ENCODE measurements at regions not wholly inside any gene's neighbourhood (a gene's known extent, or its start where the extent isn't known, plus 50 kb on each side); places are given as distances from the start of the nearest gene placed in this dataset.
"Not testable (repeated sequence)": the region's sequence is repeated elsewhere in the genome, so short reads cannot be mapped to it uniquely, and the experiment has no call there.

DNA sequence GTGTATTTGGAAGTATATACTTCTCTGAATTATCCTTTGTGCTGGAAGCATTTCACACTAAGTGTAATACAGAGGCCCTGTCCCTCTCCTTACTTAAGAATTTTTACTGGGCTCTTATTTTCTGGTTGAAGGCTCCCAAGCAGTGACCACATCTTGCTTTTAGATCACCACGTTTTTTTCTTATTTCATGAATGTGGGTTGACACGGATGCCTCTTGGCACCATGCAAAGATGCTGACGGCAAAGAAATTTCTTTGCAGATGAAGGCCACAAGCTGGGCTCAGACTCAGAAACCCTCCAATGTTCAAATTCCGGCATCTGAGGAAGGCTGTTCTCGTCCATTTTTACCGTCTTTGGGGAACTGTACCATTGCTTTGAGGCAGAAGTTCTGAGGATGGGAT is 168.5 kb downstream of the HMHB1 start:
- Histone ChIP-seq H3K4me1 (ENCODE audit: insufficient read depth, low read length) (peaks cover 7% of the 10 kb centered on the region), H3K79me2 (ENCODE audit: insufficient read depth, low read length) (no peaks in the 10 kb centered on the region), H2AFZ (ENCODE audit: low read depth, low read length) (no peak overlapping the region), H3K27ac (ENCODE audit: low read depth, low read length) (no peak overlapping the region), H3K36me3 (ENCODE audit: insufficient read depth, low read length) (no peaks in the 10 kb centered on the region), H3K4me2 (ENCODE audit: low read length) (no peak overlapping the region), H3K27me3 (ENCODE audit: insufficient read depth, low read length) (no peaks in the 10 kb centered on the region), H3K9ac (ENCODE audit: low read length) (no peak overlapping the region), H4K20me1 (ENCODE audit: insufficient read depth, low read length) (no peaks in the 10 kb centered on the region), H3K4me3 (ENCODE audit: insufficient read depth, low read depth, low read length) (no peak overlapping the region), H3K9me3 (ENCODE audit: insufficient read depth, low read depth, low read length) (no peaks in the 10 kb centered on the region)
- H3K36me3 Mint-ChIP-seq (ENCODE audit: low read depth, unreplicated experiment), result no peaks in the 10 kb centered on the region
- TF ChIP-seq, protein P1, sequence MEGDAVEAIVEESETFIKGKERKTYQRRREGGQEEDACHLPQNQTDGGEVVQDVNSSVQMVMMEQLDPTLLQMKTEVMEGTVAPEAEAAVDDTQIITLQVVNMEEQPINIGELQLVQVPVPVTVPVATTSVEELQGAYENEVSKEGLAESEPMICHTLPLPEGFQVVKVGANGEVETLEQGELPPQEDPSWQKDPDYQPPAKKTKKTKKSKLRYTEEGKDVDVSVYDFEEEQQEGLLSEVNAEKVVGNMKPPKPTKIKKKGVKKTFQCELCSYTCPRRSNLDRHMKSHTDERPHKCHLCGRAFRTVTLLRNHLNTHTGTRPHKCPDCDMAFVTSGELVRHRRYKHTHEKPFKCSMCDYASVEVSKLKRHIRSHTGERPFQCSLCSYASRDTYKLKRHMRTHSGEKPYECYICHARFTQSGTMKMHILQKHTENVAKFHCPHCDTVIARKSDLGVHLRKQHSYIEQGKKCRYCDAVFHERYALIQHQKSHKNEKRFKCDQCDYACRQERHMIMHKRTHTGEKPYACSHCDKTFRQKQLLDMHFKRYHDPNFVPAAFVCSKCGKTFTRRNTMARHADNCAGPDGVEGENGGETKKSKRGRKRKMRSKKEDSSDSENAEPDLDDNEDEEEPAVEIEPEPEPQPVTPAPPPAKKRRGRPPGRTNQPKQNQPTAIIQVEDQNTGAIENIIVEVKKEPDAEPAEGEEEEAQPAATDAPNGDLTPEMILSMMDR (IDR thresholded peaks at IDR 0.05; ENCODE audit: insufficient read depth, low read depth, low read length), result no peak
- FAIRE-seq, result no peak
- H3K27ac Mint-ChIP-seq (ENCODE audit: unreplicated experiment), result no peak overlapping the region
- H3K4me1 Mint-ChIP-seq (ENCODE audit: low read depth, unreplicated experiment), result peaks cover 1% of the 10 kb centered on the region
- DNase-seq (ENCODE audit: low read depth), result no peak
- H3K4me3 Mint-ChIP-seq (ENCODE audit: unreplicated experiment), result no peak overlapping the region
- H3K27me3 Mint-ChIP-seq (ENCODE audit: low read depth, unreplicated experiment), result no peaks in the 10 kb centered on the region
- H3K9me3 Mint-ChIP-seq (ENCODE audit: unreplicated experiment), result peaks cover 2% of the 10 kb centered on the region

DNA sequence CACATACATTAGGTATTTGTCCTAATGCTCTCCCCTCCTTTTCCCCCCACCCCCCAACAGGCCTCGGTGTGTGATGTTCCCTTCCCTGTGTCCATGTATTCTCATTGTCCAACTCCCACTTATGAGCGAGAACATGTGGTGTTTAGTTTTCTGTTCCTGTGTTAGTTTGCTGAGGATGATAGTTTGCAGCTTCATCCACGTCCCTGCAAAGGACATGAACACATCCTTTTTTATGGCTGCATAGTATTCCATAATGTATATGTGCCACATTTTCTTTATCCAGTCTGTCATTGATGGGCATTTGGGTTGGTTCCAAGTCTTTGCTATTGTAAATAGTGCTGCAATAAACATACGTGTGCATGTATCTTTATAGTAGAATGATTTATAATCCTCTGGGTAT is 171.0 kb downstream of the HMHB1 start:
- H3K4me3 ChIP-seq (ENCODE audit: insufficient read depth, low read depth, low read length); H3K4me3 Mint-ChIP-seq (ENCODE audit: unreplicated experiment); H3K79me2 ChIP-seq (ENCODE audit: insufficient read depth, low read length); H3K36me3 ChIP-seq (ENCODE audit: insufficient read depth, low read length); H3K27ac Mint-ChIP-seq (ENCODE audit: unreplicated experiment); H3K27me3 Mint-ChIP-seq (ENCODE audit: low read depth, unreplicated experiment); H3K9ac ChIP-seq (ENCODE audit: low read length); H4K20me1 ChIP-seq (ENCODE audit: insufficient read depth, low read length); H3K27ac ChIP-seq (ENCODE audit: low read depth, low read length); DNase-seq (ENCODE audit: low read depth); H3K9me3 ChIP-seq (ENCODE audit: insufficient read depth, low read depth, low read length); H3K9me3 Mint-ChIP-seq (ENCODE audit: unreplicated experiment); H2AFZ ChIP-seq (ENCODE audit: low read depth, low read length); FAIRE-seq; H3K36me3 Mint-ChIP-seq (ENCODE audit: low read depth, unreplicated experiment); H3K4me2 ChIP-seq (ENCODE audit: low read length); H3K27me3 ChIP-seq (ENCODE audit: insufficient read depth, low read length): not testable (repeated sequence)
- H3K4me1 ChIP-seq (ENCODE audit: insufficient read depth, low read length), result peaks cover 20% of the 10 kb centered on the region
- peaks cover 20% of the 10 kb centered on the region for H3K4me1 Mint-ChIP-seq (ENCODE audit: low read depth, unreplicated experiment)

DNA sequence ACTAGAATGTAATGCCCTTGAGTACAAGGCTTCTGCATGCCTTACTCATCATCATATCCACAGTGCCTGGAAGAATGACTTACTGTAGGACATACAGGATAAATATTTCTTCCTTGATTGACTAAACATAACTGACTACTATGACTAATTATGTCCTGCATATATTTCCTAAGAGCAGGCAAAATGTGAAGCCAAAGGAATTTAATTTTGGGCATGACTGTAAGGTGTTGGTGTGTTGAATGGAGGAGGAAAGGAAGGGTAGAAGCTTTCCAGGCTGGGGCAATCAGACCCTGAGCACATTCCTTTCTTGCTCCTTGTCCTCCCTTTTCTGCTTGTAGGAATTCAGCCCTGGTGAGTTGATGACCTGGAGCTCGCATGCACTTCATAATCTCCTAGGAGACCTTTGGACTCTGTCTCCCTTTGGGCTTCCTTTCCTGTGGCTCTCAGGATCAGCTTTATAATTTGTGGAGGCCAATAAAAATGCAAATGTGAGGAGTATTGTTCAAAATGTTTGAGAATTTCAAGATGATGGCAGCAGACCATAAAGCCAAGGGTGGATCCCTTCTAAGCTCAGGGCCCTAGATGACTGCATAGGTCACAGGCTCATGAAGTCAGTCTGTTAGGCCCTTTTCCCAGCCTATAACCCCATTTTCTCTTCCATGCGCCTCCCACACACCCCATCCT is 174.0 kb downstream of the HMHB1 start:
- Mint-ChIP-seq H3K27ac (ENCODE audit: unreplicated experiment) (peak overlapping the region; percentile 75), H3K36me3 (ENCODE audit: low read depth, unreplicated experiment) (no peaks in the 10 kb centered on the region), H3K9me3 (ENCODE audit: unreplicated experiment) (peaks cover 2% of the 10 kb centered on the region), H3K27me3 (ENCODE audit: low read depth, unreplicated experiment) (no peaks in the 10 kb centered on the region), H3K4me3 (ENCODE audit: unreplicated experiment) (no peak overlapping the region), H3K4me1 (ENCODE audit: low read depth, unreplicated experiment) (peaks cover 20% of the 10 kb centered on the region)
- H4K20me1 ChIP-seq (ENCODE audit: insufficient read depth, low read length), result no peaks in the 10 kb centered on the region
- H3K79me2 ChIP-seq (ENCODE audit: insufficient read depth, low read length), result no peaks in the 10 kb centered on the region
- TF ChIP-seq, protein P1 (IDR thresholded peaks at IDR 0.05; ENCODE audit: insufficient read depth, low read depth, low read length), result no peak
- TF ChIP-seq EZH2 (IDR thresholded peaks at IDR 0.05; ENCODE audit: insufficient read depth, low read length), result no peak
- peak overlapping the region; percentile 72 for H3K27ac ChIP-seq (ENCODE audit: low read depth, low read length)
- peak overlapping the region; percentile 48 for H3K4me2 ChIP-seq (ENCODE audit: low read length)
- peak; percentile 96 for FAIRE-seq
- H3K9ac ChIP-seq (ENCODE audit: low read length), result peak overlapping the region; percentile 15
- H3K9me3 ChIP-seq (ENCODE audit: insufficient read depth, low read depth, low read length), result no peaks in the 10 kb centered on the region
- H3K27me3 ChIP-seq (ENCODE audit: insufficient read depth, low read length), result no peaks in the 10 kb centered on the region
- no peaks in the 10 kb centered on the region for H3K36me3 ChIP-seq (ENCODE audit: insufficient read depth, low read length)
- peak overlapping the region; percentile 2 for H2AFZ ChIP-seq (ENCODE audit: low read depth, low read length)
- no peak overlapping the region for H3K4me3 ChIP-seq (ENCODE audit: insufficient read depth, low read depth, low read length)
- peaks cover 18% of the 10 kb centered on the region for H3K4me1 ChIP-seq (ENCODE audit: insufficient read depth, low read length)
- peak; percentile 86 for DNase-seq (ENCODE audit: low read depth)
